ENCODE measurements at regions not wholly inside any gene's neighbourhood (a gene's known extent, or its start where the extent isn't known, plus 50 kb on each side); places are given as distances from the start of the nearest gene placed in this dataset.
"Not testable (repeated sequence)": the region's sequence is repeated elsewhere in the genome, so short reads cannot be mapped to it uniquely, and the experiment has no call there.

DNA sequence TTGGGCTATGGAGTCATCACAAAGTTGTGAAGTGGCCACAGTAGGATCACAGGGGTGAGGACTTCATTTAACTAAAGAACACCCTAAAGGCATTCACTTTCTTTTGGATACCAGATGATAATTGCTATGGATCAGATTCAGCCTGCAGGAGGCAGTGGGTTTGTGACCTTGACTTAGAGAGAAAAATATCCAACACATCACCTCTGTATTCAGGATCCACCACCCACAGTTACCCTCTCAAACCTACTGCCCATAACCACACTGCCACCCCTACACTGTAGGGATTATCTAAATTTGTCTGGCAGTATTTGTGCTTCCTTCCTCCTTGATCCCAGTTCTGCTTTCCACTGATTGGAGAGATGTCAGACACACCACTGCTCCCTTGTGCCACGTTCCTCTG, 269.4 kb downstream of the MYCN start:
- DNase-seq, result no peak

DNA sequence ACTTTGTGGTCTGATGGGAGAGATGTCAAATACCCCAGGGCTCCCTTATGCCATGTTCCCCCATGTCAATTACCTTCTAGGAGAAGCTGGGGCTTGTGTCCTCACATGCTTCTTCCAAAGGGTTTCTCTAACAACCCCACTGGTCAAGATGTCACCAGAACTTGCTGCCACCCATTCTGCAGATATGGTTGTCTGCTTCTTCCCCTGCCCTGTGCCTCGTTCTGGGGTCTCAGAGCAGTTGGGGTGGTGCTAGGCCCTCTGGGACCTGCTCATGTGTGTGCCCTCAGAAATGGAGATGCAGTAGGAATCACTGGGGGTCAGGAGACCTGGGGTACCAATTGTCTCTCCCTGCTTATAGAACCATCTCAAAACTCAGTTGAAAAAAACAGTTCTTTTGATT, 268.6 kb downstream of the MYCN start:
- DNase-seq, result no peak

DNA sequence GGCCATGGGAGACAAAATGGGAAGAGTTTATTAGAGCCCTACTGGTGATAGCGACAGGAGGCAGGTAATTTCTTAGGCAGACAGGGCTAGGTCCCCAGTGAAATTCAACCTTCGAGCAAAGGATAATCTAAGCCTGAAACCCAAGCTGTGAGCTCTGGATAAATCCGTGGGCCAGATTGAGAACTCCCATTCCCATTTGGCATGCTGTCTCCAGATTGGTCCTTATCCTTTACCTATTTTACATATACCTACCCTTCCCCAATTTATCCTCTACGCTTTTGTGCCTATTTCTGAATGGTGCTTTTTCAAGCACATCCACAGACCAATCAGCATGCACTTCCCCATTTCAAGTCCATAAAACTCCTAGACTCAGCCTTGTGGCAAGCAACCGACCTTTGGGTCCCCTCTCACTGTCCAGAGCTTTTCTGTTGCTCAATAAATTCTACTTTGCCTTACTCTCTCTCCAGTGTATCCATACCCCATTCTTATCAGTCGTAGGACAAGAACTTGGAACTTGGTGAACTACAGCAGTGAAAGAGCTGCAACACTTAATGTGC, 268.0 kb downstream of the MYCN start:
- DNase-seq, result no peak

DNA sequence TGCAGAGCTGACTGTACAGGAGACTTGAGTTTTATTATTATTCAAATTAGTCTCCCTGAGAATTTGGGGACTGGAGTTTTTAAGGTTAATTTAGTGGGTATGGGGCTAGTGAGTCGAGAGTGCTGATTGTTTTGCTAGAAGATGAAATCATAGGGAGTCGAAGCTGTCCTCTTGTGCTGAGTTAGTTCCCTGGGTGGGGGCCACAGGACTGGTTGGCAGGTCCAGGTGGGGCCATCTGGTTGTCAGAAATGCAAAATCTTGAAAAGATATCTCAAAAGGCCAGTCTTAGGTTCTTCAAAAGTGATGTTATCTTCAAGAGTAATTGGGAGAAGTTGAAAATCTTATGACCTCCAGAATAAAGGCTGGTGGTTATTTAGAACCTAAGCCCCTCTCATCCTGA, 267.3 kb downstream of the MYCN start:
- DNase-seq, result no peak

DNA sequence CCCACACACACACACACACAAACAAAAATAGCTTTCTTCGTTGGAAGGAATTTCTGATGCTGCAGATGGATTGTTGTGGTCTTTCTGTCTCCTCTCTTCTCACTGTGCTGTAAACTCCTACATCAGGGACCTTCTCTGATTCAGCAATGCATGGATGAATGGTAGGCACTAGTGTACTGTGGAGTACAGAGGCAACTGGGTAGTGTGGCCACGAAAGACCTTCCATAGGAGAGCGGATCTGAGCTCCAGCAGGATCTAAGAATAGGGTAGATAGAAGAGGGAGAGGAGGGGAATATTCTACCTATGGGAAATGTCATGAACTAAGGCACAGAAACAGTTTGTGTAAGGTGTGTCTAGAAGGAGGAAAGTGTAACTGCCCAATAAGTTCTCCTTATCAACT, 266.8 kb downstream of the MYCN start:
- DNase-seq, result no peak

DNA sequence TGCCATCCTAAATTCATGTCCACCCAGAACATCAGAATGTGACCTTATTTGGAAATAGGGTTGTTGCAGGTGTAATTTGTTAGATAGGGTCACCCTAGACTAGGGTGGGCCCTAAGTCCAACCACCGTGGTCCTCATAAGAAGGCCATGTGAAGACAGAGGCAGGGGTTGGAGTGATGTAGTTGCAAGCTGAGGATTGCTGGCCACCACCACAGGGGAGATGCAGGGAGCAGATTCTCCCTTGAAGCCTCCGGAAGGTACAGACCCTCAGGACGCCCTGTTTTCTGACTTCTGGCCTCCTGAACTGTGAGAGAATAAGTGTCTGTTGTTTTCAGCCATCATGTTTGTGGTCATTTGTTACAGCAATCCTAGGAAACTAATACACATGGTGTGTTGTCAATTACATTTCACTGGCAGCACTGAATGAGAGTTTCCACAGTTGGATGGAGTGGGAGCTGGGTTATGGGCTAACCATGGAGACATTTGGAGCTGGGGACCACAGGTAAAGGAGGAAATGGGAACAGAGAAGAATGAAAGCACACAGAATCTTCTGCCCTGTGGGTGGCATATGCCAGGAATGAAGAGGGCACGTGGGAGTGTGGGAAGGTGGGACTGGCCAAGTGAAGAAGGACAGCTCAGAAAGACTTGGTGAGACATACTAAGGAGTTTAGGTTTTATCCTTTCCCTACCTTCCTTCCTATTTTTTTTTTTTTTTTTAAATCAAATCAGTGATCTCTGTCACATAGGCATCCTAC, 266.0 kb downstream of the MYCN start:
- DNase-seq, result no peak

DNA sequence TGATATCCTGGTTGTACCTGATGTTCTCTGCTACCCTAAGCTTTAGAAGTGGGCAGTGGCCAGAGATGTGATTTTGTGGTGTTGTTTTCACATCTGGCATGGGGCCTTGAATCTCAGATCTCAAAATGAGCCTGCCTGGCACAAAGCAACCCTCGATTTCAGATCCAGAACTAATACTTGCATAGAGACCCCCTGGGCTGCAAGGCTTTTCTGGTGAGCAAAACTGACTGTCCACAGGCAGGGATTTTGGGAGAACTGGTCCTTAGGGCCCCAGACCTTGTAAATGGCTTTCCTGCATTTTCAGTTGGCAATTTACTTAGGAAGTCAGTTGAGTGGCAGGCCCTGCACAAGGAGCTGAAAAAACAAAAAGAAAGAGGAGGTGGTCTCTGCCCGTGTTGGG, 265.3 kb downstream of the MYCN start:
- no peak for DNase-seq

DNA sequence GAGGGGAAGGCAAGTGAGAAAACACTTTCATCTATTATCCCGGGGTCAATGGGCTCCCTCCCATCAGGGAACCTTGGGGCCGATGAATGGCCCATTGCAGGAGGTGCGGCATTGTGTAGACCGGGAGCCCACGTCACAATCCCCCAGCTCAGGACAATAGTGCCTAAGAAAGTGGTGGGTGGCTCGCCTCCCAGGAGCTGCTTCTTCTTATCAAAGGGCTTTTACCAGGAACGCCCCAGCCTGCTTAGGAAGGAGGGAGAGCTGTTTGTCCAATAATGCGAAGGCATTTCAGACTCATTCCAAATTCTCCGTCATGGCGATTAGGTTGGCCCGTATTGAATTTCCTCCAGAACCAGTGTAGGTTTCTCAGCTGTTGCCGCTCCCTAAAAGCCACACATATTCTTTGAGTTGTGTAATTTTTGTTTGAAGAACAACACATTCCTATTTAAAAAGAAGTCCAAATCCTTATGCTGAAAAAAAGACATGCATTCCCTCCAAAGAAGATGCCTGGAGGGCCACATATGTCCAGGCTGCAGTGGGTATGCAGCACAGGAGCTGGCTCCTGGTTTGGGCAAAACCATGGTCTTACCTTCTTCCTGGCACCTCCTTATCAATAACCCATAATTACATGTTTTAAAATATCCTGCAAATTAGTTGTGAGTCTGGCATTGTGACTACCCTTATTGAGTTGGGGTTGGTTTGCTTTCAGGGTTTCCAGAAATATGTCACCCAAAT, 264.7 kb downstream of the MYCN start:
- DNase-seq, result no peak

DNA sequence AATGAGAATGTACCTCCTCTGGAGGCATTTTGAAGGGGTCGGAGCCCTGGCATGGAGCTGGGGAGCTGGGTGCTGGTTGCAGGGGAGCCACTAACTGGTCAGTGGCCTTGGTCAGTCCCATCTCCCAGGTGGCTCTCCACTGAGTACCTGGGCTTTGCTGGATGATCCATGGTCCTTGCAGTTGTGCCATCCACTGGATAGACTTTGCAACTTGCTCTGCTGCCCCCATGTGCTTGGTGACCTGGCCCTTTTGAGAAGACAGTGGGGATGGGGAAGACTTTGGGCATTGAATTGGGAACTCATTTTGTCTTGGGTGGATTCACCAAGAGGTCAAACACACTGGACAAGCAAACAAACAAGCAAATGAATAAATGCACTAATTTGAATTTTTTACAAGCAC, 263.9 kb downstream of the MYCN start:
- DNase-seq, result no peak

DNA sequence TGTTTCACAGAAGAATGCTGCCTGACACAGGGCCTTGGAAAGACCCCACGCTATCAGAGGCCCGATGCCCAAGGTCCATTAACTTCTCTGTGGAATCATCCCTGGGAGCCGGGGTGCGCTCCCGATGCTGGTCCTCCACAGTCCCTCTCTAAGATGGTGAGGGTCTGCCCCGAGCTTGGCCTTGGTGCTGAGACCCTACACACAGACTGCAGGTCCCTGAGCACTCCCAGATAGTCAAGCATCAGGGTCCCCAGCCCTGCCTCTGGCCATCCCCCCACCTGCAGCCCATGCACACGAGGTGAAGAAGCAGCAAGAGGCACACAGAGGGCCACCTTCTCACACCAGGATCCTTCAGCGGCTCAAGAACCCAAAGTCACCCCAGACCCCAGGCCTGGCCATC, 263.3 kb downstream of the MYCN start:
- DNase-seq, result no peak

DNA sequence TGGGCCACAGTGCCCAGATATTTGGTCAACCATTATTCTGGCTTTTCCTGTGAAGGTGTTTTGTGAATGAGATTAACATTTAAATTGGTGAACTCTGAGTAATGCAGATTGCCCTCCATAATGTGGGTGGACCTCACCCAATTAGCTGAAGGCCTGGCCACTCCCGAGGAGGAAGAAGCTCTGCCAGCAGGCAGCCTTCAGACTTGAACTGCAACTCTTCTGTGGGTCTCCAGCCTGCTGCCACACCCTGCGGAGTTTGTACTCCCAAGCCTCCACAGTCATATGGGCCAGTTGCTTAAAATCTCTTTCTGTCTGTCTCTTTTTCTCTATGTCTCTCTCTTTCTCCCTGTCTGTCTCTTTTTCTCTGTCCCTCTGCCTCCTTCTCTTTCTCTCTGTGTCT, 262.7 kb downstream of the MYCN start:
- no peak for DNase-seq

DNA sequence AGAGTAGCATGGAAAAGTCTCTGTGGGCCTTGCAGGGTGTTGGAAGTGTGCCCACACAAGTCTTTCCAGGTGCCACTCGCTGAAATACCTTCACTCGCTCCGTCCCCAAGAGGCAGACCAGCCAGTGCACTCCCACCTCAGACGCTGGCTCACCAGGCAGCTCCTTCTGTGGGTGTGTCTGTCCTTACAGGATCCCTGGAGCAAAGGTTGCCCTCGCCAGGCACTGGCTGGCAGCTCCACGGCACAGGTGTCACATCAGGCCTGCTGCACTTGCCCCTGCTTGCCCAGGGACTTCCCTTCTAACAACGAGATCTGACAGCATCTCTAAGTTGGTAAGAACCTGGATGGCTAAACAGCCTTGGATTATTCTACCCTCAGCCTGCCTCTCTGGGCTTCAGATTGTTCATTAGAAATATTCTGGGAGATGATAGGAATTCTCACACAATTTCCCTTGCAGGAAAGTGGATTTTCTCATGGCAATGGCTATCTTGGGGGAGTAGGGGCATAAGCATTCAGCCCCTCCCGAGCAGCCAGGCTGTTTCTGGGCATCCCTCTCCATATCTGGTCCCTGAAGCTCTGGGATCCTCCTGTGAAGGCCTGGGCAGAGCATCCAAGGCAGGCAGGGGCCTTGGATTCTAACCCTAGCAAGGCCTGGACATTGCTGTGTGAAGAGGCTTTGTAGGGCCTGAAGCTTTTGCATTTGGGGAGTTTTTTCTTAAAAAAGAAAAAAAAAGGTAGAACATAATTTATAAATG, 262.1 kb downstream of the MYCN start:
- DNase-seq, result no peak

DNA sequence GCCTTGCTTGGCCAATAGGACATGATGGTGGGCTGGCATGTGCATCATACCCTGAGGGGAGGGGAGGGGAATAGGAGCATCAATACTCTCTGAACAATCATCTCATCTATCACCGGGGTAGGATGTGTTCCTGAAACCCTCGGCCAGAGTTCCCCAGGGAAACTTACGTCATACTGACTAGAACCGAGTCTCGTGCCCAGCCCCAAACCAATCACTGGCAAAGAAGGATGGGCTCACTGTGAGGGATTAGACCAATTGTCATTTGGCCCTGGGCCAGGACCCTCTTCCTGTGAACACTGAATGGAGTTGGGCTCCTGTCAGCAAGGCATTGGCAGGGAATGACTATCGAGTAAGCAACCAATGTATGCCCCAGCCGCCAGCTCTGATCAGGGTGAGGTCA, 261.5 kb downstream of the MYCN start:
- no peak for DNase-seq

DNA sequence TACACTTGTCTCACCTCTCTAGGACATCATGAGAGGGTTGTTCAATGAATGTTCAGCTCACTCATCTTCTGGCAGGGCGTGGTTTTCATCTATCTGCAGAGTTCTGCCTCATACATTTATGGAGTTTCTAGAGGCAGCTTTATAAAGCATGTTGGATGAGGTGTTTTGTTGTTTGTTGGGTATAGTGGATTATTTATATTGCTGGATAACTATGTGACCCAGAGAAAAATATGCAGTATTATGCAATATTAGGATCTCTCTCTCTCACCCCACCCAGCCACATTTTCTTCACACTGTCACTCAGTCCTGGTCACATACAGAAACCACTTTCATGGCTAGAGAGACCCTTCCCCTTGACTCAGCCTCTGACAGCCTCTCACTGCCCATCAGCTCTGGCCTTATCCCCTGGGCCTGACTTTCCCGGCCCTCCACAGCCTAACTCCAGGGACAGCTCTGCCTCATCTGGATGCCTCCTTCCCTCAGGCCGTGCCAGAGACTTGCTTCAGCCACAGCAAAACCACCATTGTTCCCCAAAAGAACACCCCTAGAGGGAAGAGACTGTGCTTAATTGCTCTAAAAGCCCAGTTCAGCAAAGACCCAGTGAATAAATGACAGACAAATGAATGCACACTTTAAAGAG, 260.3 kb downstream of the MYCN start:
- no peak for DNase-seq

DNA sequence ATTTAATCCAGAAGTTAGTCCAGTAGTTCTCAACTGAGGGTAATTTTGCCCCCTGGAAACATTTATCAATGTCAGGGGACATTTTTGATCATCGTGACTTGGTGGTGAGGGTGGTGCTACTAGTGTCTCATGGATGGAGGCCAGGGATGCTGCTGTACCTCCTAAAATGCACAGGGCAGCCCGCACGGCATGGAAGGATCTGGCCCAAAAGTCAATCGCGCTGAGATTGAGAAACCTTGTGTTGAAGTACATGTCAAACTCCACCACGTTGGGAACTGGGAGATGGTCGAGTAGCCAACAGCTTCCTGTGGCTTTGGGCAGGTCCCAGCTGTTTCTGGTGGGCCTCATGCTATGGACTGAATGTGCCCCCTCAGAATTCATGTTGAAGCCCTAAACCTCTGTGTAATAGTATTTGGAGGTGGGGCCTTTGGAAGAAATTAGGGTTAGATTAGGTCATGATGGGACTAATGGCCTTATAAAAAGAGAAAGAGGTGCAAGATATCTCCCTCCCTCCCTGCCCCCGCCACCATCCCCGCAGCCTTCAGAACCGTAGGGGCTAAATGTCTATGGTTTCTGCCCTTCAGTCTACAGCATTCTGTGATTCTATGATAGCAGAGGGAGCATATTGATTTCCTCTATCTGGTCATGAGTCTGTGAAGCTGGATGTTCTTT, 259.7 kb downstream of the MYCN start:
- no peak for DNase-seq

DNA sequence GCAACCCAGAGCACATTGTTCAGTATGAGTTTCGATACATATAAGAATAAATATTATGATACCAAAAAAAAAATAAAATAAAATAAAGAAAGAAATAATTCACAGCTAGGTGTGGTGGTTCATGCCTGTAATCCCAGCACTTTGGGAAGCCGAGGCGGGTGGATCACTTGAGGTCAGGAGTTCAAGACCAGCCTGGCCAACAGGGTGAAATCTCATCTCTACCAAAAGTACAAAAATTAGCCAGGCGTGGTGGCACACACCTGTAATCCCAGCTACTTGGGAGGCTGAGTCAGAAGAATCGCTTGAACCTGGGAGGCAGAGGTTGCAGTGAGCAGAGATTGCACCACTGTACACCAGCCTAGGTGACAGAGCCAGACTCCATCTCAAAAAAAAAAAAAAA, 258.9 kb downstream of the MYCN start:
- DNase-seq, result not testable (repeated sequence)

DNA sequence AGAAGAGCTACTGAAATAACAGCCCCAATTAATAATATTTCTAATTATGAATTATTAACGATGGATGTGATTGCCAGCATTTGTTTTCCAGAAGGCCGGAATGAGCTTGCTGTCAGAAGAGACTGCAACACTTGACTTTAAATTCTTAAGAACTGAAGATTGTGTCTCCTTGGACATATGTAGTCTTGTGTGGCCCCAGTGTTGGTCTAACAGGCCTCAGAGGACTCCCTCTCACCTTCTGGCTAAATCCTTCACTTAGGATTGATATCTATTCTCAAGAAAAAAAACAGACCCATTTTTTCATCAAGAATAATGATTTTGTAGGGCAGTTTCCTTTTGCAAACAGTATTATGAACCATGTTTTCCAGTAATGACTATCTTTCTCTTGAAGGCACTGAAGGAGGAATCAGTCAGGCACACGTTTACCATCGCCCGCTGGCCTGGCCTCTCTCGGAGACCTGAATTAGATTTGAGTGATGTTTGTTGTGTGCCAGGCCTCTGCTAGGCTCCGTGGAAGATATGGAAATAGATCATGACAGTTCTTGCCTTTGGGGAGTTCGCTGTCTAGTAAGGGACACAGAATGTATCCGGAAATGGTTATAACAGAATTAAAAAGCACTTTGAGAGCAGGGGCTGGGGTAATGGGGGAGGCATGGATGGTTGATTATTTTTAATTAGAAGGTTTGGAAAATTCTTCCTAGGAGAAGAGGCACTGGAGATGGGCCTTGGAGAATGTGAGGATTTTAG, 258.0 kb downstream of the MYCN start:
- no peak for DNase-seq

DNA sequence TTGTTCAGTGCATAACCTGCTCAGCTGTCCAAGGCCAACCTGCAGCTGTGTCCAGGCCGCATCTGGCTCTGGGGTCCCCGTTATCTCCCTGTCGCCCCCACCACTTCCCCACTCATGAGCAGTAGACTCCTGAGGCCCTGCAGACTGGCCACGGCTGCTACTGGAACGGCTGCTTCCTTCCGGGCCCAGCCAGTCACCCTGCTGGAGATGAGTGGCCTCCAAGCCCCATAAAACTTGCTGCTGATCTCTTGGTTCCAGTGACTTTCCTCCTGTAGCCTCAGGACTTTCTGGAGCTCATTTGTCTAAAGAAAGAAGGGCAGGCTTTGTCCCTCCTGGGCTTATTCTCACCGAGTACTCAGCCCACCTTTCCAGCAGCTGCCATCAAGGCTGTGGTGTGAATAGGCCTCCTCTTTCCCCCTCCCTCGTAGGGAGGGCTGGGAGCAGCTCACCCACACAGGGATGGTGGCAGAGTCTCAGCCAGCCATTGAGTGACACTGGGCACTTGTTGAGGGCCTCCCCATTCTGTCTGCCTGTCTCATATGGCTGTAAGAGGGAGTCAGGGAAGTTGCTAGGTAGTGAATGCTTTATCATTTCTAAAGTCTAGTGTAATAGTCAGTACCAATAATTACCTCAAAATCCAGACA, 257.3 kb downstream of the MYCN start:
- no peak for DNase-seq

DNA sequence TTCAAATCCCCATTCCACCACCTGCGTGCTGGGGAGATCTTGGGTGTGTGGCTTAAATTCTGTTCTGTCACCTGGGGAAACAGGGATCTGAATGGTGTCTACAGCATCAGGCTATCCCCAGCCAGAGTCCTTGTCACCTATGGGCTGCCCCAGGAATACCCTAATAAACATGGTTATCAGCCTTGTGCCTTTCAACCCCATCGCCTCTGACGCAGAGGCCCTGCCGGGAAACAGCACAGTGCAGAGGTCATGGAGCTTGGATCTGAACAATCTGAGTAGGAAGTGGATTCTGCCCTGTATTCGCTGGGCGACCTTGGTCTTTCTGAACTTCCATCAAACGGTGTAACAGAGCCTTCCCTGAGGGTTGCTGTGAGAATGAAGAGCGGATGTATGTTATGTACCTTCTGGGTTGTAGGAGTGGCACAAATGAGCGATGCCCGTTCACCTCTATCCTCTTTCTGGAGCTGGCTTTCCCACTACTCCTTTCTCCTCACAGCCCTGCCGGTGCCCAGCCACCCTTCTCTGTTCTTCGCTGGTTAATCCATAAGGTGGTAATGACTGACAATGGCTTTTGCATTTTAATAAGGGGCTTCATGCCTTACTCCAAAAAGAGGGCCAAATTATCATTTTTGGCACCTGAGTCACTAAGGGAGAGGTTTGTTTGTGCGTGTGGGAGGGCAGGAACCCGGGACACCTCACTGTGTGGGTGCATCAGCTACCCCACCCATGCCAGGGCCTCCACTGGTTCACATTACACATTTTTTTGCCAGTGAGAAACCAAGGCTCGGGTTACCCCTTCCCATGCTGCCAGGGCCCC, 256.5 kb downstream of the MYCN start:
- no peak for DNase-seq

DNA sequence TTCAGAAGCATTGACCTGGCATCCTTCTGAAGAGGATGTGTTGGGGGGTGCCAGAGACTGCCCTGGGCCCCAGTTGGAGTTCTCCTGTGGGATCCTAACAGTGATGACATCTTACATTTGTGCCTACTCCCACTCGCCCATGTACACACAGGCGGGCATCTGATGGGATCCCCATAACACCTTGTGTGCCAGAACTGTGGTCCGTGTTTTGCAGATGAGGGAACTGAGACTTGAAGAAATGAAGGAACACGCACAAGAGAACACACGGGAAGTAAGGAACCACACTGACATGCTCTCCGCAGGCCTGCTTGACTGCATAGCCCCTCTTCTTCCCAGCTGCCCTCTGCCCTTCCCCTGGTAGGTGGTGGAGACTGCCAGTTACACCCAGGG, 255.3 kb downstream of the MYCN start:
- DNase-seq, result no peak

Measured in DMS79 (cell line).